Testis (tissue), 2 donors: ENCODE measurements at regions not wholly inside any gene's neighbourhood (a gene's known extent, or its start where the extent isn't known, plus 50 kb on each side); places are given as distances from the start of the nearest gene placed in this dataset.

Experiments used
- DNase-seq: peaks from one replicate; pipeline ENCODE4 v3.0.0-alpha.2; 2019
- H3K27ac ChIP-seq, 2 donors: fragments of 200-600 bp; sonication (generic); one replicate each; pipeline ENCODE4 v1.5.1; 2019
- H3K27me3 ChIP-seq: fragments of 200-600 bp; sonication (generic); one replicate; pipeline ENCODE4 v1.5.1; 2019
- H3K36me3 ChIP-seq: fragments of 200-600 bp; sonication (generic); one replicate; pipeline ENCODE4 v1.5.1; 2017; ENCODE audit warnings: low read depth; ENCODE audit errors: missing control alignments
- H3K4me1 ChIP-seq: fragments of 200-600 bp; sonication (generic); one replicate; pipeline ENCODE4 v1.5.1; 2019
- H3K4me3 ChIP-seq, 2 donors: fragments of 200-600 bp; sonication (generic); one replicate each; pipeline ENCODE4 v1.5.1; 2017 to 2019
- H3K9me3 ChIP-seq: fragments of 200-600 bp; sonication (generic); one replicate; pipeline ENCODE4 v1.5.1; 2017
- POLR2A ChIP-seq: fragments of 450-650 bp; IDR thresholded peaks from one replicate; pipeline ENCODE4 v1.6.1; 2017; ENCODE audit warnings: antibody characterized with exemption, mild to moderate bottlenecking, moderate library complexity
- WGBS, 2 donors: methylation state at CpG; one replicate each; pipeline ENCODE4 v1.1.5; 2018; 5-methylcytosine and 5-hydroxymethylcytosine counted together
- intact Hi-C: fragments of 100-400 bp; cut with DNase I; formaldehyde crosslinking; loops from one replicate; pipeline ENCODE4 v1.15.1; 2023; ENCODE audit warnings: low total_unique reads
- TF ChIP-seq, protein P1 (sequence below), 3 experiments: fragments of 450-650 bp in 2 of 3; fragments of 200-600 bp in 1 of 3; sonication (generic) in 1 of 3; IDR thresholded peaks; one replicate each; pipeline ENCODE4 v1.5.1; 2016 to 2019; ENCODE audit warnings: antibody characterized with exemption in 3 of 3, mild to moderate bottlenecking in 2 of 3, moderate library complexity in 1 of 3

GRCh38 chr1:94309216-94309615 lies 71.8 kb upstream of the ARHGAP29 start:
- no peaks in the 10 kb centered on the region for H3K27me3 ChIP-seq
- intact Hi-C loops: no loop called here
- H3K4me3 ChIP-seq: no peak overlapping the region
- H3K4me1 ChIP-seq: no peaks in the 10 kb centered on the region
- no peaks in the 10 kb centered on the region for H3K9me3 ChIP-seq
- TF ChIP-seq, protein P1, sequence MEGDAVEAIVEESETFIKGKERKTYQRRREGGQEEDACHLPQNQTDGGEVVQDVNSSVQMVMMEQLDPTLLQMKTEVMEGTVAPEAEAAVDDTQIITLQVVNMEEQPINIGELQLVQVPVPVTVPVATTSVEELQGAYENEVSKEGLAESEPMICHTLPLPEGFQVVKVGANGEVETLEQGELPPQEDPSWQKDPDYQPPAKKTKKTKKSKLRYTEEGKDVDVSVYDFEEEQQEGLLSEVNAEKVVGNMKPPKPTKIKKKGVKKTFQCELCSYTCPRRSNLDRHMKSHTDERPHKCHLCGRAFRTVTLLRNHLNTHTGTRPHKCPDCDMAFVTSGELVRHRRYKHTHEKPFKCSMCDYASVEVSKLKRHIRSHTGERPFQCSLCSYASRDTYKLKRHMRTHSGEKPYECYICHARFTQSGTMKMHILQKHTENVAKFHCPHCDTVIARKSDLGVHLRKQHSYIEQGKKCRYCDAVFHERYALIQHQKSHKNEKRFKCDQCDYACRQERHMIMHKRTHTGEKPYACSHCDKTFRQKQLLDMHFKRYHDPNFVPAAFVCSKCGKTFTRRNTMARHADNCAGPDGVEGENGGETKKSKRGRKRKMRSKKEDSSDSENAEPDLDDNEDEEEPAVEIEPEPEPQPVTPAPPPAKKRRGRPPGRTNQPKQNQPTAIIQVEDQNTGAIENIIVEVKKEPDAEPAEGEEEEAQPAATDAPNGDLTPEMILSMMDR (IDR thresholded peaks at IDR 0.05): no peak
- no peak for TF ChIP-seq POLR2A
- H3K27ac ChIP-seq: no peak overlapping the region
- no peaks in the 10 kb centered on the region for H3K36me3 ChIP-seq
- no peak for DNase-seq
- WGBS, 2 donors: 40 to 53% methylated on average over 4 of the region's 4 CpGs

DNA sequence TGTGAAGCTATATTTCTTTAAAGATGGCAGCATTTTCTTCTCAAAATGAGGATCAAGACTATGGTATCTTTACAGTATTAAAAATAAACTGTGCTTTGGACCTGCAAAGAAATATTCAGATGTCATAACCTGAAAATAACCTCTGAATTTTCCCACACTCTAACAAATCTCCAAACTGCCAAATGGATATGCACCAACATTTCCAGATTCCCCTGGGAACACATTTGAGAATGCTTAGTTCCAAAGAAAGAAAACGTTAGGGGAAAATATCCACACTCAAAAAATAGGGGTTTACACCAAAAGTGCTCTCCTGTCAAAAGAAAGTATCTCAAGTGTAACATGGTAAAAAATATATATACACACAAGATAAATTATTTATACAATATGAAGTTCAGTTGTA lies 69.1 kb upstream of the ARHGAP29 start:
- Histone ChIP-seq H3K36me3 (no peaks in the 10 kb centered on the region), H3K27ac (no peak overlapping the region), H3K4me3 (no peak overlapping the region), H3K9me3 (no peaks in the 10 kb centered on the region), H3K4me1 (no peaks in the 10 kb centered on the region), H3K27me3 (no peaks in the 10 kb centered on the region)
- WGBS, 2 donors: 24 to 43% methylated on average over 1 of the region's 1 CpG
- no peak for DNase-seq
- TF ChIP-seq, protein P1 (IDR thresholded peaks at IDR 0.05): no peak
- no peak for TF ChIP-seq POLR2A
- intact Hi-C loops: no loop called here

GRCh38 chr1:94305704-94306103 lies 68.3 kb upstream of the ARHGAP29 start:
- no peaks in the 10 kb centered on the region for H3K9me3 ChIP-seq
- DNase-seq: no peak
- TF ChIP-seq, protein P1 (IDR thresholded peaks at IDR 0.05): no peak
- no peak for TF ChIP-seq POLR2A
- 65 to 92% methylated on average over 1 of the region's 1 CpG for WGBS, 2 donors
- H3K27me3 ChIP-seq: no peaks in the 10 kb centered on the region
- H3K4me1 ChIP-seq: no peaks in the 10 kb centered on the region
- H3K27ac ChIP-seq: no peak overlapping the region
- no peak overlapping the region for H3K4me3 ChIP-seq
- intact Hi-C loops: no loop called here
- H3K36me3 ChIP-seq: no peaks in the 10 kb centered on the region

DNA sequence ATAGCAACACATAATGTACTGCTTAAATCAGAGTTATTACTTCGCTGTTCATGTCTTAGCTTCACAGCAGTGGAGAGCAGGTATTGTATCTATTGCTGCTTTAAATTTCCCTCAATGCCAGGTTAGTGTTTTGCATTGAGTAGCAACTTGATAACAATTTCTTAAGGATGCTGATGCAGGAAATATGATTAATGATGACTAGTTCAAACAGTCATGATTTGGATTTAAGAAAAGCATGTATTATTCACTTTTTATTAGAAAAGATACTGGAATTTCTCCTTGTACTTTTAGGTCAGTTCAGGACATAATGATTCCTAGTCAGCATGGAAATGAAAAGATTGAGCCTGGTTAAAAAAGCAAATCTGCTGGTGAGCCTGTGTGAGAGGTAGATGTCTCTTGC lies 67.2 kb upstream of the ARHGAP29 start:
- no peak for TF ChIP-seq POLR2A
- TF ChIP-seq, protein P1 (IDR thresholded peaks at IDR 0.05): no peak
- no peak overlapping the region for H3K4me3 ChIP-seq
- H3K4me1 ChIP-seq: no peaks in the 10 kb centered on the region
- intact Hi-C loops: no loop called here
- no peak overlapping the region for H3K27ac ChIP-seq
- H3K9me3 ChIP-seq: no peaks in the 10 kb centered on the region
- no peak for DNase-seq
- H3K27me3 ChIP-seq: no peaks in the 10 kb centered on the region
- WGBS, 2 donors: 83 to 95% methylated on average over 1 of the region's 1 CpG
- H3K36me3 ChIP-seq: no peaks in the 10 kb centered on the region

GRCh38 chr1:94303005-94303404 lies 65.6 kb upstream of the ARHGAP29 start:
- 32 to 43% methylated on average over 1 of the region's 1 CpG for WGBS, 2 donors
- Histone ChIP-seq H3K9me3 (no peaks in the 10 kb centered on the region), H3K36me3 (no peaks in the 10 kb centered on the region), H3K4me1 (no peaks in the 10 kb centered on the region), H3K27me3 (no peaks in the 10 kb centered on the region), H3K4me3 (no peak overlapping the region), H3K27ac (no peak overlapping the region)
- intact Hi-C loops: no loop called here
- no peak for DNase-seq
- no peak for TF ChIP-seq POLR2A
- TF ChIP-seq, protein P1 (IDR thresholded peaks at IDR 0.05): no peak
